SKM-1 treated with dmso at 0.1 percent for 144 hours (cell line): ENCODE measurements at regions not wholly inside any gene's neighbourhood (a gene's known extent, or its start where the extent isn't known, plus 50 kb on each side); places are given as distances from the start of the nearest gene placed in this dataset.

ENCODE experiments used
- DNase-seq: peaks from one replicate; lab custom pipeline; 2025; ENCODE audit not compliant: unreplicated experiment; lab: John Stamatoyannopoulos, UW

DNA sequence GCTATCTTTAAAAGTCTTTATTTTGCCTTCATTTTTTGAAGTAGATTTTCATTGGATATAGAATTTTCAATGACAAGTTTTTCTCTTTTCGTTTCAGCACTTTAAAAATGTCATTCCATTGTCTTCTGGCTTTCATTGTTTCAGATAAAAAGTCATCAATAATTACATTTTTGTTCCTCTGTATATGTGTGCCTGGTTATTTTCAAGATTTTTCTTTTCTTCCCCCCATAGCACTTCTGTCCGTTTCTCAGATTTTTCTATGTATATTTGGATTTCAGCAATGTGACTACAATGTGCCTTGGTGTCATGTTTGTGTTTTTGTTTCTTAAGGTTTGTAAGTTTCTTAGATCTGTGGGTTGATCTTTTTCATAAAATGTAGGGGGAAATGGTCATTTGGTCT lies 66.3 kb upstream of the HSD17B12 start:
- no peak for DNase-seq

GRCh38 chr11:43619863-43620505 lies 60.6 kb upstream of the HSD17B12 start:
- DNase-seq: no peak

- DNase-seq: no peak
Observed at GRCh38 chr11:43626798-43627197, 53.7 kb upstream of the HSD17B12 start.
